ENCODE measurements at regions not wholly inside any gene's neighbourhood (a gene's known extent, or its start where the extent isn't known, plus 50 kb on each side); places are given as distances from the start of the nearest gene placed in this dataset.

GRCh38 chr11:86132667-86133249 is 63.9 kb upstream of the PICALM start:
- CTCF ChIA-PET: no interaction called here

More at GRCh38 chr11:86132667-86133249, 63.9 kb upstream of the PICALM start:
- ATAC-seq (ENCODE audit: low read depth) (no peak), DNase-seq (no peak)
- Mint-ChIP-seq H3K27me3 (no peaks in the 10 kb centered on the region), H3K4me3 (no peak overlapping the region), H3K27ac (no peak overlapping the region), H3K9me3 (ENCODE audit: insufficient read depth) (no peaks in the 10 kb centered on the region), H3K4me1 (no peaks in the 10 kb centered on the region)
- Histone ChIP-seq H3K4me1 (ENCODE audit: control insufficient read depth in 2 of 2, insufficient read depth in 2 of 2, low read length in 2 of 2) (no peaks in the 10 kb centered on the region), H3K79me2 (ENCODE audit: control insufficient read depth, insufficient read depth, low read length) (no peaks in the 10 kb centered on the region), H3K36me3 (replicated peaks in 1 of 2; ENCODE audit: control extremely low read depth in 1 of 2, control insufficient read depth in 1 of 2, extremely low read depth in 1 of 2, insufficient read depth in 2 of 2, low read length in 1 of 2) (no peaks in the 10 kb centered on the region), H3K27me3 (replicated peaks in 1 of 4; ENCODE audit: control extremely low read depth in 1 of 4, control insufficient read depth in 3 of 4, insufficient read depth in 4 of 4, low read length in 3 of 4) (no peaks in the 10 kb centered on the region), H3K27ac (ENCODE audit: low read length in 2 of 2) (no peak overlapping the region), H3K9me3 (ENCODE audit: control extremely low read depth in 1 of 3, control insufficient read depth in 2 of 3, insufficient read depth in 1 of 3, low read length in 2 of 3) (no peaks in the 10 kb centered on the region), H3K4me2 (replicated peaks; ENCODE audit: low read depth, low read length, poor library complexity, severe bottlenecking) (no peak overlapping the region), H3K9ac (ENCODE audit: low read length) (no peak overlapping the region), H4K20me1 (ENCODE audit: control insufficient read depth, insufficient read depth, low read length, poor library complexity, severe bottlenecking) (no peaks in the 10 kb centered on the region), H3K4me3 (ENCODE audit: control extremely low read depth in 1 of 5, extremely low read depth in 1 of 5, insufficient read depth in 1 of 5, low read depth in 2 of 5, low read length in 4 of 5) (no peak overlapping the region), H2AFZ (ENCODE audit: insufficient read depth, low read depth, low read length, poor library complexity, severe bottlenecking) (no peak overlapping the region)
- 100% methylated on average over 4 of the region's 7 CpGs for WGBS (ENCODE audit: insufficient coverage)
- intact Hi-C loops (cut with micrococcal nuclease): no loop called here
- POLR2A ChIA-PET: interaction anchor here (0.7 kb wide), 2 partner anchors 108 to 482 kb away, joined by 3 read pairs; no protein-coding TSS in a partner anchor
- TF ChIP-seq EZH2 (IDR thresholded peaks at IDR 0.05; ENCODE audit: borderline replicate concordance, insufficient read depth, low read depth, low read length, poor library complexity, severe bottlenecking) (no peak), CTCF (IDR thresholded peaks at IDR 0.05) (no peak)
